Non-pigmented ciliary epithelial cell (primary cell): ENCODE measurements at regions not wholly inside any gene's neighbourhood (a gene's known extent, or its start where the extent isn't known, plus 50 kb on each side); places are given as distances from the start of the nearest gene placed in this dataset.

ENCODE experiments used
- DNase-seq: peaks from one replicate; pipeline ENCODE4 v3.0.0-alpha.2; 2010; ENCODE audit warnings: low read depth

DNA sequence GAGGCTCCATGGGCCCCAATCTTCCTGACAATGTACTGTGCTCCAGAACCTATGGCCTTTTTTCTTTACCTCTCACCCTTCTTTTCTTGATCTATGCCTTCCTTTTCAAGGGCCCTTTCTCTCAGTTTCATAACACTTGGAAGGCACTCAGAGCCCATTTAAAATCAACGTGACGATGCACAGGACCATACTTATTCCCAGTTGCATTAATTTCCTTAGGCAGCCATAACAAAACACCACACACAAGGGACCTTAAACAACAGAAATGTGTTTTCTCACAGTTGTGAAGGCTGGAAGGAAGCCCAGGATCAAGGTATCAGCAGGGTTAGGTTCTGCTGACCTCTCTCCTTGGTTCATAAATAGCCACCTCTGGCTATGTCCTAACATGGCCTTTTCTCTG lies 414.0 kb upstream of the TNP1 start:
- DNase-seq = no peak

DNA sequence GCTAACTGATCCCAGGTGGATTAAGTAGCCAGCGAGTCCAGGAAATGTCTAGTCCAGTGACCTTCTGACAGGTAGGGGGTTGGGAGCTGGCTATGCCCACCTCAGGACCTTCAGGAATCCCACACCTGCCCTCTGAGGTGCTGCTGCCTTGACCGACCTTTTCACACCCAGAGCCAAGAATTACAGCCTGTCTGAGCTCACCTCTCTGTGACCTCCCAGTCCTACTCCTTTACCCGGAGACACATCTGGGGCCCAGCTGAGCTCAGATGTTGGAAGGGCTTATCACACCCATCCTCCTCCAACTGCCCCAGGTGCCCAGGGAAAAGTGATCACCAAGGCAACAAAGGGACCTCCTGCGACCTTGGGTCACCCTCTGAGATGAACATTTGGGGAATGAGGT lies 413.3 kb upstream of the TNP1 start:
- DNase-seq = no peak

DNA sequence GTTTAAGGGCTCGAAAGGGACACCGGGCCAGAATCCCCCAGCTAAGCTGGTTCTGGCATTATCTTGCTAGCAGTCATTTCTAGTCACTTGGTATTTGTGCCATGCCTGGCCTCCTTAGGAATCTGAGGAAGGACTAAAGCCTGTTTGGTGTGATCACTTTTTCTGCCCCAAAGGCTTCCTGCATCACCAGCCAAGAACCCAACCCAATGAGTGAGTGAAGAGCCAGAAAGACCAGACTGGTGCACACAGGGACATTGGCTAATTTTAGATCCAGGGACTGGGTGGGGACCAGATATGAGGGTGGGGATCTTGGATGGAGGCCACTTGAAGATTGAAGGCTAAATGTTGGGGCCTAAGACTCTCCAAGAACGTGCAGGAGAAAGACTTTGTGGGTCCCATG lies 411.9 kb upstream of the TNP1 start:
- no peak for DNase-seq

DNA sequence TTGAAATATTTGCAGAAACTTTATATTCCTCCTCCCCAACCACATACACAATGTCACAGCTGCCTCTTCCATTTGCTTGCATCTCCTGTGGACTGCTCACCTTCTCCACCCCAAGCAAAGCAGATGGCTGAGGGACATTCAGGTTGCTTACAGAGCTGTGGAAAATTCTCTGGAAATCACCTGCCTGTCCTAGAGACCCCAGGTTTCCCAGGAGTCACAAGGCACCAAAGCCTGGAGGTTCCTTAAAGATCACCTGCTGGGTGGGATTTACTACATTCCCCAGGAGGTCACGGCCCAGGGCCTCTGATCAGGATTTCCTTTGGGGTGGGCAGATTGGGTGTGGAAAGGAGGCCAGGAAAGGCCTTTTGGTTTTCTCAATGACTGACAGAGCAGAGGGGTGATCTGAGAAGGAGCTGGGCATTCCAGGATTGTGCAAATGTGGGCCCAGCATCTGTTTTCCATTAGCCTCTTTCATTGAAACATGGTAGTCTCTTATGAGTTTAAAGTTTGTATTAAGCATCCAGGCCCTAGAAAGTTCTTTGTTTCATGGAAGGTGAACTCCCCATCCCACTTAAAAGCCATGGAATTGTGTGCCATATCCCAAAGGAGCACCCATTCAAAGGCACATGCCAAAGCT lies 410.7 kb upstream of the TNP1 start:
- no peak for DNase-seq

DNA sequence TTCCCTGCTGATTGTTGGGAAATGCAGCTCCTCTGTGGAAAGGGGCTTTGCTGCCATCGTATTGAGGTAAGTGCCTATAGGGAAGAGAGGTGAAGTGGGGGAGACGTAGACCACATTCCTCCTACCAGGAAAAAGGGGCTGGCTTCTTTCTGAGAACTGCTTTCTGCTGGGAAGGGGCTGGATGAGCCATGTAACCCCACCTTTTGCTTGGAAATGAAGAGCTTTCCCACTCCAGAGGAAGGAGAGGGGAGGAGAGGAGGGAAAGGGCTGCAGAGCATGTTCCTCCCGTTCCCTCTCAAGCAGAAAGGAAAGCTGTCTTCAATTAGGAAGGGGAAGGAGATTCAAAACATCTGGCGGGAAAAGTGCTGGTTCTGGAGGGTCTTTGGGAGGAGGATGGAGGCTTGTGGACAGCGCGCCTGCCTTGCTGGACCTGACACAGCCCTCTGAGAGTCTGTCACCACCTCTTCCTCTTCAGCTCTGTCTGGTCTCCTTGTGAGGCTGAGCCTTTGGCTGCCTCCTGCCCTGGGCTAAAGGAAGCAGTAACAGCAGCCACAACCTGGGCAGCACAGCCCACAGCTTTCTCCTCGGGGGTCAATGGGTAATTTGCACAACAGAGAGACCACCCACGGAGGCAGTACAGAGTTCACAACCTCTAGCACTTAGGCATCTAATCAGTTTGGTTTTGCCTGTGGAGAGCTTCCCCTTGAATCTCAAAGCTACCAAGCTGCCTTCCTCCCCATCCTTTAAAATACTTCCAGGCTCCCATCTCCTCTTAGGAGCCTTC lies 410.0 kb upstream of the TNP1 start:
- no peak for DNase-seq

DNA sequence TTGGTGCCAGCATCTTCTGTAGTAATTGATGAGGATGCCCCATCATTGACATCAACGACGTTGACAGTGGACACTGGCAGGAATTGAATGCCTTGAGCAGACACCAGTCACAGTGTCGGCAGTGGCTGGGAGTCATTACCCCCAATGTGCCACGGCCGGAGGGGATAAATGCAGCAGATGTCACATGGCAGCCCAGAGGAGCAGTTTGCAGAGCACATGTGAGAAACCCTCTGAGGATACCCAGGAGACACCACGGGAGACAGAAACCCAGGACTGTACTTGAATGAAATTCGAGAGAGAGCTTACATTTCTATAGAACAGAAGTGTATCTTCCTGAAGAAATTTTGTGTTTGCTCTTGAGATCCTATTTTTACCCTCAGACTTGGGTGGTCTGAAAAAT lies 409.1 kb upstream of the TNP1 start:
- DNase-seq = no peak

DNA sequence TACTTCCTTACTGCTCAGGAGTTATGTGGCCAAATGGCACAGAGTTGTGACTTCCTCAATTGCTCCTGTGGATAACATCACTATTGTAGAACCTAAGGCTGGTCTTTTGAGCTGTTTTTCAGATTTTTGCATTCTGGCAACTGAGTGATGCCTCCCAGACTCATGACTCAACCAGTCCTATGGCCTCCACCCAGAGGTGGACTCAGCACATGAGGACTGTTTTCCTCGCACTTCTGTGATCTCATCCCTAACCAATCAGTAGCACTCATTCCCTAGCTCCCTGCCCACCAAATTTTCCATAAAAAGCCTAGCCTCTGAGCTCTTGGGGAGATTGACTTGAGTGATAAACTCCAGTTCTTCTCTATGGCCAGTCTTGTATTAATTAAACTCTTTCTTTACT lies 407.9 kb upstream of the TNP1 start:
- no peak for DNase-seq

DNA sequence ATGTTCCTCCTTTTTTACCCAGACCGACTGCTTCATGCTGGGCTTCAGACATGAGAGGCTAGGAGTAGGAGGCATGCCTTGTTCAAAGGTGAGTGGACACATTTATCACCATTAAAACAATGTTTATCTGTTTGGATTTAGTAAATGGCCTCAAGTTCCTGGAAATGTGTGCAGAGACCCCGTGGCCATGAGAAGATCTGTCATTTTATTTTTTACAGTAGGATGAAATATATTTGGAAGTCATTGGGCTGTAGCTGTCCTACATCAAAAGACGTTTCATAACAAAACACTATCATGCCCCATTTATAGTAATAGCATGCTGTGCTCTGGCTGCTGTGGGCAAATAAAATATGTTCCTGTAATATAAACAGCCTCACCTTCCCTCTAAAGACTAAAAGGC lies 403.9 kb upstream of the TNP1 start:
- no peak for DNase-seq

DNA sequence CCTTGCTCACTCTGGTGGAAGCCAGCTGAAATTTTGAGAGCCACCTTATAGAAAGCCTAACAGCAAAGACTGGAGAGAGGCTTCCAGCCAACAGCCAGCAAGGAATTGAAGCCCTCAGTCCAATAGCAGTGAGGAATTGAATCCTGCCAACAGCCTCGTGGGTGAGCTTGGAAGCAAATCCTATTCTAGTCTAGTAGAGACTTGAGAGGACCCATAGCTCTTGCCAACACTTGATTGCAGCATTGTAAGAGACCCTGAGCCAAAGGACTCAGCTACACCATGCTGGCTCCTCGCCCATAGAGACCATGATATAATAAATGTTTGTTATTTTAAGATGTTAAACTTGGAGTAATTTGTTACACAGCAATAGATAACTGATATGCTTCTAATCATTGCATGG lies 403.0 kb upstream of the TNP1 start:
- no peak for DNase-seq

DNA sequence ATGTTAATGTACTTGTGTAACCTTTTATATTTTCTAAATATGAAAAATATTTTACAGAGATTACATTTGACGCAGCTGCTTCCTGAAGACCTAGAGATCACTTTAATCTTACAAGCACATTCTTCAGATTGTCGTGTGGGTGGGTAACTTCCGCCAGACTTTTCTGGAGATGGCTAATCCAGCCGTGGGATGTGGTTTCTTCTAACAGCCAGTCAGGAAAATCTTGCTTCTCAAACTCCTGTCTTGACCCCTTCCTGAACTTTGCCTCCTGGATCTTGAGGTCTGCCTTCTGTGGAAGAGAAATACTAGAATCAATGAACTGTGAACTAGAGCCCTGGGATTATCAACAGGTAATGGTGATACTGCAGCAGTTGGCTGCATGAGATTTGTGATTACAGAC lies 401.6 kb upstream of the TNP1 start:
- peak; percentile 84 for DNase-seq

DNA sequence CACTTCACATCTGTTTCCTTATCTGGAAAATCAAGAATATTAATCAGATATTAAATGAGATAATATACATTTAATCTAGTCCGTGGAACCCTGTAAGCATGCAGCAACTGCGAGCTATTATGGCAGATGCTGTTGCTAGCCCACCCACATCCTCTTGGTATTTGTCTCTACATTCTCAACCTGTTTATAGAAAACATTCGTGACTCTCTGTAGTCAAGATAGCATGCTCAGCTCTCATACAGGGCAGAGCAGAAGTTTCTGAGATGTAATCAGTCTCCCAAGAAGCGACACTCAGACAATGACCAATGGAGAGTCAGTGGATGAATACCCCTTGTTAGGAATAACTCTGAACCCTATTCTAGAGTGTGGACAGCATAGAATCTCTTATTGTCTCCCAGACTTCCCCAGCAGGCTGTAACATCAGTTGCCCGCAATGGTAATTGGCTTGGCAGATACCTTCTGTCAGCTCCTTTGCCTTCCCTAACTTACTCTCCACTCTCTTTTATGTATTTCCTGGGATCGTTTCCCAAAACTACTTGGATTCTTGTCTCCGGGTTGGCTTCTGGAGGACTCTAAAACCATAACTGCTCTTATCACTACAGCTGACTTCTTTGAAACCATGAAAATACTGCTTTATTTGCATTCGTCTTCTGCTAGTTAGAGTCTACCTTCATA lies 400.7 kb upstream of the TNP1 start:
- DNase-seq = no peak

DNA sequence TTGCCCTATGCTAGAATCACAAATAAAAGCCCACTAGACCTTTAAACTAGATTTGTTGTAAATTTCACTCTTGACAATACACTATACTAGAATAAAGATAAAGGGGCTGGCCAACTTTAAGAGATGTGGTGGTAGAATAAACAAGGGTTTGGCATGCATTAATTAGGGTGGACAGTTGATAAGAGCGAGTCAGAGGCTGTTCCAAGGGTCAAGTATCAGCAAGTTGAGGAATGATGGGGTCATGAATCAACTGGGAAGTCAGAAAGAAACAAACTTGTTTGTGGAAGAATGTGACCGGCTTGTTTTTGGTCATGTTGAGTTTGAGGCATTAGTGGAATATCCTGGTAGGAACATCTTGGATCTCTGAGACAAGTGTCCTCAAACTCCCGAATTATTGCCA lies 398.3 kb upstream of the TNP1 start:
- no peak for DNase-seq

DNA sequence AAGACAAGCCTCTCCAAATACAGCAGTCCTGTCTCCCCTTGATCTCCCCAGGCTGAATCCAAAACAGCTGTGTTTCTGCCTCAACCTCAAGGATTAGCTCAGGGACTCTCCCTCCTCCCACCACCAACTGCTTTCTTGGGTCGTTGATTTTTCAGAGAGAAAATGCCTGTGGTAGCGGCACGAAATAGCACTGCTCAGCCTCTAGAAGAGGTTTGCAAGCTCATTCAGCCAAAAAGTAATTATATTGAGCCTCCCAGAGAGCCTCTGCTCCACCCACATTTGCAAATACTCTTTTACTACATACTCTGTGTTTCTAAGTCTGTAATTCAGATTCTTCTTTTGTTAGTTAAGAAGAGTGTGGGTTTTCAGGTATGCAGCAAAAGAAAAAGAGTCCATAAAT lies 396.4 kb upstream of the TNP1 start:
- DNase-seq = peak; percentile 69

DNA sequence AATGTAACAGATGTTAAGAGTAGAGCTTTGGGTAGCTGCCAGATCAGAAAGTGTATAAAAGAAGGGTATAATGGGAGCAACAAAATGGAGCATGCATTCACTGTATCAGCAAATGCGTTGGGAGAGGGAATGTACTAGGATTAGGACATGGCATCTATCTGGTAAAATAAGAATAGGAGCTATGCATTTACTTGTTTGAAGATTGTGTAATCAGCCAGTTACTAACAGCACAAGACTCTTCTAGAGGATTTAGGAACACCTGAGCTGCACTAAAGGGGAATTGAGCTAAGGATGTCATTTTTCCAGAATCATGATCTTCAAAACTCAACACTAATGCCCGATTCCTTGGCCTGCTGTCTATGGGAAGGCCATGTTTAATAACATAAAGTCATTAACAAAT lies 394.2 kb upstream of the TNP1 start:
- DNase-seq = no peak

DNA sequence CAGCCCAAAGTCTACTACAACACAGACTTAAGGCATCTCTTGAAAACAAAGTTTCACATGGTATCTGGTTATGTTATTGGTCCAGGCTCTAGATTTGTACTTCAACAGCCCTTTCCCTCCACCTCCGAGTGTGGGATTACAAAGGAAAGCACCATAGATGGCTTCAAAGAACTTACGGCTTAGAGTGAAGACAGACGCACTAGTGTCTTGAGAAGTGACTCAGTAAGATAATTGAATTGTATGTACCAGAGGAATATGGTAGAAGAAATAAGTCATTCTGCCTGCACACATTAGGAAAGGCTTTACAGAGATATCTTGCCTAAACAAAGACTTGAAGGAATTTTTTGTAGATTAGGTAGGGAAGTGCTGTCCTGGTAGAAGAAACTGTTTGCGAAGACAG lies 392.3 kb upstream of the TNP1 start:
- DNase-seq = no peak

DNA sequence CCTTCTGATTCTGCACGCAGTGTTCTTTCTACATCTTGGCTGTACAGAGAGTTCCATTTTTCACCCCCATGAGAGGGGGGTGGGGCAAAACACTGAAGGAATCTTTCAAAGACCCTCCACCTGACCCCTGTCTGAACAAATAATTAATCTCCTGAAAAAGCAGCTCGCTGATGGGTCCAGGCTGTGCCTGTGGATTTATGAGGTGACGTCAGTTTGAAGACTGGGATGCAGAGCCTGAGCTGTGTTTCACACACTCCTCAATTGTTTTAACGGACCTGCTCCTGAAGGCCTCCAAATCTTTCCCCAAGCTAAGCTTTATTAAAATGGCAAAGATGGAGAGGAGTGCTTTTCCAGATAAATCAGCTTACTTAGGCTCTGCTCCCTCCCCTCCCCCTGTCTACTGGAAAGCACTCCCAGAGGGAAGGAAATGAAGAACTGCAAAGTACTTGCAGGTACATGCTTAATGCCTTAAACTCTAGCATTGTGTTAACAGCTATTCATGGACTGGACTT lies 390.2 kb upstream of the TNP1 start:
- no peak for DNase-seq

DNA sequence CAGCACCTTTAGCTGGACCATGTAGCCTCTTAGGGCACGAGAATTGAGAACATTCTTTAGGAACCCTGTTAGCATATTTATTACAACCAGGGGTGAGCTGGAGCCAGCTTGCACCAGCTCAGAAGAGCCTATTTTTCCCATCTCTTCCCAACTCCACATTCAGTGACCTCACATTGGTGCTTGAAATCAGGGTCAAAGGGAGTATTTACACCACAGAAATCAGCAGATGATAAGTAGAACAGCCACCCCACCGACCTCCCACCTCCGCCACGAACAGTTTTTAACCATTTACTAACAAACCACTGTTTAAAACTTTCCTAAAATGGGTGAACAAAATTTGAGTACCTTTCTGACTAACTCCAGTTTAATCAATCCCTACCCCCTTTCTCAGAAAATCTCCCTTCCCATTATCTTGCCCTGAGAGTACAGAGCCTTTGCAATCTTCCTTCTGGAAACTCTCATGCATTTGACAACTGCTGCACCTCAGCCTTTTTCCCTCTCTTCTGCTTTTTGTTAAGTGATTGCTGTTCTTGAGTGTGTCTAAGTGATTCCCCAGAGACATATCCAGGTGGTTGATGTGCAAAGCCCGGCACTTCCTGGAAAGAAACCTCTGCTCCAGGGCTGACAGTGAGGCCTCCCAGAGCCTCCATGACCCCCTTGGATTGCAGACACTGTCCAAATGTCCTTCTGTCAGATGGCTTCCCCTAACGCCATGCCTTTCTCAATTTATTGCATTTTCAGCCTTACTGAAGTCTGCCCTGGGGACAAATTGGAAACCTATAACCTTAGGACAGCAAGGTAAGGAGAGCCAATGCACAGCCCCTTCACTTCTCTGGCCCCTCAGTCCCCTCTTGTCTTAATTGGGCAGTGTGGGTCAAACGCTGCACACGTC lies 389.5 kb upstream of the TNP1 start:
- DNase-seq = no peak

DNA sequence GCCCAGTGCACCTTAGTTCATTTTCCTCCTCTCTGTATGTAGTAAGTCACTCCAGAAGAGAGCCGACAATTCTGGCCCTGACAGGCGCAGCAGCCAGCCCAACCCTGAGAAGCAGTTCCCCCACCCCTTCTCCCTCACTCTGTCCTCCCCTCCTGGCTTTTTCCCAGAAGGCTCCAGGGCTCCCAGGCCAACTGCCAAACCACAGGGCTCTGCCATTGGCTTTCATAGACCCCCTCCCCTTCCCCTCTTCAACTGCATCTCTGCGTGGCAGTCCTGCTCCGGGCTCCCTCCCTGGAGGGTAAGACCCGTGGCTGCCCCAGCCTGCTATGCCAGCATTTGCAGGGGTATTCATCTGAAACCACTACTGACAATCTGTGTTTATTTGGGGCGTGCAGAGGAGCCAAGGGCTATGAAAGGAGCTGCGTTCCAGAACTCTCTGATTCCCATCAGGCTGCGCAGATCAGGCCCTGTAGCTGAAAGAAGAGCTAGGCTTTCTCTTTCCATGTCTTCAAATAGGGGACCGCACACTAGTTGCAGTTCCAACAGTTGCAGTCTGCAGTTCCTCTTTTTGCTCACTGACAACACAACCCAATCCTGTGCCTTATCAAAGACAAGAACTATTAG lies 388.6 kb upstream of the TNP1 start:
- no peak for DNase-seq

DNA sequence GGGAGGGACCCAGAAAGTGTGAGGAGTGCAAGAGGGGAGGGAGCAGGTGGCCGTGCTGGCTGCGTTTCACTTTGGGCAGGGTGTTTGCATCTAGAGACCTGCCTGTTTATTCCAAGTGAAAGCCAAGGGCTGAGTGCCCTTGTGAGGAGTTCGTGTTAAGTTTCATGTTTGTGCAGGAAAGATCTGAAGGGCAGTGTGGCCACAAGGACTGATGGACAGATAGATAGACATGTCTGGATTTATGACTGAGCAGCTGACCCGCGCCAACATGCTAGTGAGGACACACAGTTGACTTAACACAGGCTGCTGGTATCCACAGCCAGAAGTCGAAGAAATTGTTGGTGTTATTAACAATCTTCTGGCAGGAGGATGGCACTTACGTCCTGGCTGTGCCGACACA lies 387.6 kb upstream of the TNP1 start:
- no peak for DNase-seq

DNA sequence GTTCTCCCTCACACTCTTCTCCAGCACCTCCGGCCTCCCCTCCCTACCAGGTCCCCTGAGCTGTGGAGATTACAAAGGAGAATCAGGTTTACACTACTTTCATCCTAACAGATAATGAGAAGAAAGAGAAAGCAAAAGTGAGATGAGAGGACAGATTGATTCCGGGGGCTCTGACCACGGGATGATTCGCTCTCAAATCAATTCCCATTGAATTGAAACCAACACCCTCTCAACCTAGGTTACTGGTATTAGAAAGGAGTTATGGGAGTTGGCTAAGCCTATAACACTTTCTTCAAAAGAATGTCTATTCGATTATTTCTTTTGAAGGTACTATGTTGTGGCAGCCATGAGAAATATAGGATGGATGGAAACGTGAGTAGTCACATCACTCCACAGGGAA lies 386.2 kb upstream of the TNP1 start:
- no peak for DNase-seq

DNA sequence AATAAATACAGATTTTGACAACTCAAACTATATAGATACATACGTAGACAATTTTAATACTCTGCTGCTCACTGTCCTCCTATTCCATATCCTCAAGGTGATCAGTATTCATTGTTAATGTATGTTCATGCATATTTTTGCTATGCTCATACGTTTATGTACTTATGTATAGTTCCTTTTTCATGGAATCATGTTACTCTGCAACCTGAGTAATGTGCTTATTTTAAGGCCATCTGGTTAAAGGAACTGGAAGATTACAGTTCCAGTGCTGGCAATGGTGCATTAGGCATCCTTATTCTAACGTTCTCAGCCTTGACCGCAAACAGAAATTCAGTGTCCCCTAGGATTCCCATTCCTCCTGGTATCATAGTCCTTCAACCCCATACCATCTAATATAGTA lies 385.0 kb upstream of the TNP1 start:
- no peak for DNase-seq

DNA sequence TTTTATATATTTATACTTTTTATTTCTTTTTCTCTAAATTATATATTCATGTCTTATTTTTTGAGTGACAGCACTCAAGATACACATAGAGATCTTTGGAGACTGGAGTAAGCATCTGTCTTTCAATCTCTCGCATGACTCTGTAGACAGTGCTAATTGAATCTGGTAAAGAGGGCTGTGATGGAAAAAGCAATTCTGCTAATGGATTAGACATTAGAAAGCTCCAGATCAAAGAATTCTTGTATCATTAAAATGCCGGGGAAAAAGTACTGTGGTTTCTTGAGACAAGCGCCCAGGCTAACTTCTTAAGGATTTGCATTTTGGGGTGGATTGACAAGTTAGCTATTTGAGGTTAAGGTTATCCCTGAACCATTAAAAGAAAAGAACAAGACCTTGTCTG lies 383.1 kb upstream of the TNP1 start:
- DNase-seq = no peak
